ENCODE measurements at regions not wholly inside any gene's neighbourhood (a gene's known extent, or its start where the extent isn't known, plus 50 kb on each side); places are given as distances from the start of the nearest gene placed in this dataset.

GRCh38 chr16:86458149-86458777 lies 52.1 kb upstream of the FOXF1 start:
- H3K36me3 ChIP-seq (ENCODE audit: control insufficient read depth in 1 of 2, insufficient read depth in 2 of 2, low read length in 2 of 2) = no peaks in the 10 kb centered on the region
- no peaks in the 10 kb centered on the region for H3K9me3 ChIP-seq (ENCODE audit: control insufficient read depth in 1 of 2, low read length in 2 of 2)
- H3K27ac ChIP-seq (ENCODE audit: low read depth, low read length) = no peak overlapping the region
- no peak overlapping the region for H3K4me3 ChIP-seq (ENCODE audit: low read depth in 1 of 2, low read length in 2 of 2)
- no peak overlapping the region for H3K9ac ChIP-seq (ENCODE audit: low read depth in 1 of 2, low read length in 2 of 2)
- peaks cover 0 to 4% of the 10 kb centered on the region in 2 donors for H3K4me1 ChIP-seq (ENCODE audit: control insufficient read depth in 1 of 2, insufficient read depth in 2 of 2, low read length in 2 of 2)
- H3K27me3 ChIP-seq (ENCODE audit: control insufficient read depth in 1 of 2, insufficient read depth in 2 of 2, low read length in 2 of 2) = no peaks in the 10 kb centered on the region

- no peaks in the 10 kb centered on the region for H3K27me3 ChIP-seq (ENCODE audit: control insufficient read depth in 1 of 2, insufficient read depth in 2 of 2, low read length in 2 of 2)
- H3K4me1 ChIP-seq (ENCODE audit: control insufficient read depth in 1 of 2, insufficient read depth in 2 of 2, low read length in 2 of 2) = peaks cover 0 to 4% of the 10 kb centered on the region in 2 donors
- no peak overlapping the region for H3K9ac ChIP-seq (ENCODE audit: low read depth in 1 of 2, low read length in 2 of 2)
- no peak overlapping the region for H3K27ac ChIP-seq (ENCODE audit: low read depth, low read length)
- H3K36me3 ChIP-seq (ENCODE audit: control insufficient read depth in 1 of 2, insufficient read depth in 2 of 2, low read length in 2 of 2) = no peaks in the 10 kb centered on the region
- H3K4me3 ChIP-seq (ENCODE audit: low read depth in 1 of 2, low read length in 2 of 2) = no peak overlapping the region
- H3K9me3 ChIP-seq (ENCODE audit: control insufficient read depth in 1 of 2, low read length in 2 of 2) = no peaks in the 10 kb centered on the region
Measured at GRCh38 chr16:86459266-86459665, 51.1 kb upstream of the FOXF1 start.
